ENCODE measurements at regions not wholly inside any gene's neighbourhood (a gene's known extent, or its start where the extent isn't known, plus 50 kb on each side); places are given as distances from the start of the nearest gene placed in this dataset.
"Not testable (repeated sequence)": the region's sequence is repeated elsewhere in the genome, so short reads cannot be mapped to it uniquely, and the experiment has no call there.

DNA sequence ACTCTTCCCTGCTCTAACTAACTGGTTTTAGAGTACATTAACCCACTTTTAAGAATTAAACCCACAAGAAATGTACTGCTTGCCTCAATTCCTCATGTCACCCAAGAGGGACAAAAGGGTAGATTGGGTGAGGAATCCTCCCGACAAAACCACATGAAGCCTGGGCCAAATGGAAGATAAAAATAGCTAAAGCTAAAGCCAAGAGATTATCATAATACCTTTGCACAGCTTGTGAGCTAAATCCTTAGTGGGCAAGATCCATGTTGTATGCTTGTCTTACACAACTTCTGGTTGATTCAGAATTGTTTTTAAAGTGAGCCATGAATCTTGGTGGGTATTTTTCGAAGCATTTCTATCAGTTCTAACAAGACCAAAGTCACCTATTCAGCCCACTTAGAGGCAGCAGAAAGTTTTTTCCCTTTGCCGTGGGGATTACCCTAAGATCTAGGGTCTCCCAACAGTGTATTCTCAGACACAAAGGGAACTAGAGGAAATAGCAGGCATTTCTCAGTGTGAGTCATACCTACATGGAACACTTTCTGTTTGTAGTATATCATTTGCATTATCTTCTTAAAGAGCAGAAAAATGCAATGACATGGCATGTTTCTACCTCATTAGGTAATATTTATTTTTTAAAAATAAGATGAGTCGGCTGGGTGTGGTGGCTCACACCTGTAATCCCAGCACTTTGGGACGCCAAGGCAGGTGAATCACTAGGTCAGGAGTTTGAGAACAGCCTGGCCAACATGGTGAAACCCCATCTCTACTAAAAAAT lies 616.6 kb downstream of the KCNH5 start:
- no peak for DNase-seq

- DNase-seq: no peak
Observed at GRCh38 chr14:62429683-62430082, 615.6 kb downstream of the KCNH5 start.

GRCh38 chr14:62431496-62431895 lies 613.8 kb downstream of the KCNH5 start:
- DNase-seq: no peak

GRCh38 chr14:62432955-62433354 lies 612.3 kb downstream of the KCNH5 start:
- DNase-seq: no peak

- DNase-seq: no peak
Observed at GRCh38 chr14:62436261-62436660, 609.0 kb downstream of the KCNH5 start.

- no peak for DNase-seq
Observed at GRCh38 chr14:62439210-62439609, 606.0 kb downstream of the KCNH5 start.

- no peak for DNase-seq
Observed at GRCh38 chr14:62443796-62444195, 601.5 kb downstream of the KCNH5 start.

GRCh38 chr14:62445570-62445969 lies 599.7 kb downstream of the KCNH5 start:
- DNase-seq: no peak

DNA sequence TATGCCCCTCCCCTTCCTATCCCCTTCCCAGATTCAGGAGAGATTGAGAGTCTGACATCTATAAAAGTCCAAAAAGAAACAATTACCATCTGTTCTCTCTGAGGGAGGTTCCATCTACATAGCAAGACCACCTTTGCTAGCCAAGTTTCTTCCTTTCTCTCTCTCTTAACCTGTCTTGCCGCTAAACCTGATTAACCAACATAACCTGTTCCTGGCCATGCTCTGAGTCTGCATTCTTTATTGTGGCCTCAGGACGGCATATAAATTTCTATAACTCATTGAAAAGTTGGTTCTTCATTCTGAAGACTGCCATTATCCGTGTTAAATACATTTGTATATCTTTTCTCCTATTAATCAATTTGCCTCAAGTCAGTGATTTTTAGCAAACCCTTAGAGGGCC lies 594.0 kb downstream of the KCNH5 start:
- no peak for DNase-seq

GRCh38 chr14:62453226-62453625 lies 592.0 kb downstream of the KCNH5 start:
- no peak for DNase-seq

GRCh38 chr14:62455446-62455845 lies 589.8 kb downstream of the KCNH5 start:
- DNase-seq: no peak

DNA sequence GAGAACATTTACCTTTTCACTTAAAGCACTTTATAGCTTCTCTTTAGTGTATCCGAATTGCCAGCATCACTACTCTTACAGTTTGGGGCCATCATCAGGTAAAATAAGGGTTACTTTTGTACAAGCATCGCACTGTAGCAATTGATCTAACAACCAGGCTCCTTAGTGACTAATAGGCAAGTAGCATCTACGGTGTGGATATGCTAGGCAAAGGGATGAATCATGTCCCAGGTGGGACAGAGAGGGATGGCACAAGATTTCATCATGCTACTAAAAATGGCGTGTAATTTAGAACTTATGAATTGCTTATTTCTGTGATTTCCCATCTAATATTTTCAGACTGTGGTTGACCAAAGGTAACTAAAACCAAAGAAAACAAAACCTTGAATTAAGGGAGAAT lies 582.3 kb downstream of the KCNH5 start:
- DNase-seq: no peak

DNA sequence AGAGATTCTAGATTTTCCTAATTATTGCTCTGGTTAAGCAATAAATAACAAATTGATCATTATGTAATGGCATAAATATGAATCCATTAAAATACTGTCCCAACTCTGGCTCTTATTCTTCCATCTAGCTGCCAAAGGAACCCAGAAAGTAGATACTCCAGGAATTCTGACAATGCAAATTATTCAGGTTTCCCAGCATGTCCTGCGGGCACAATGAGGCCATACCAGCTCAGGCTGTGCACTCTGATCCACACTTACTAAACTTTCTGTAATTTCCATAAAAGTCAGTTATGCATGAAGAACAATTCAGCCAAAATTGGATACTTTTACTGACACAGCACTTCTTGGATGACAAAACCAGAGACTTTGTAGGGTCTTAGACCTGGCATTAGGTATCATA lies 576.3 kb downstream of the KCNH5 start:
- no peak for DNase-seq

DNA sequence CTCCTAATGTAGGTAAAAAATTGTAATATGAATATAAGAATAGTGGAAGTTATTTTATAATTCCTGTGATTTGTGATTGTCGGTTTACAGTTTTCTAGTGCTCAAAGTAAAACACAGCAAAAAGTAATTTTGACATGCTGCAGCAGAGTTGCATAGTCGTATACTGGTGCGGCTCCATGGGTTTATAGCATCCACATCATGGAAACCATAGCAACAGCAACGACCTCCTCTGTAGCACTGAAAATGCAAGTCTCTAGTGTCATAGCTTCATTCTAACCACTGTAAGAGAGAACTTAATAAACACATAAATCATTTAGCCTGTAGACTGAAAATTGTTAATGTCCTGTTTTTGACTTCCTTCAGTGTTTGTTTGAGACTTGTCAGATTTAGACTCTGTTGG lies 574.3 kb downstream of the KCNH5 start:
- no peak for DNase-seq

DNA sequence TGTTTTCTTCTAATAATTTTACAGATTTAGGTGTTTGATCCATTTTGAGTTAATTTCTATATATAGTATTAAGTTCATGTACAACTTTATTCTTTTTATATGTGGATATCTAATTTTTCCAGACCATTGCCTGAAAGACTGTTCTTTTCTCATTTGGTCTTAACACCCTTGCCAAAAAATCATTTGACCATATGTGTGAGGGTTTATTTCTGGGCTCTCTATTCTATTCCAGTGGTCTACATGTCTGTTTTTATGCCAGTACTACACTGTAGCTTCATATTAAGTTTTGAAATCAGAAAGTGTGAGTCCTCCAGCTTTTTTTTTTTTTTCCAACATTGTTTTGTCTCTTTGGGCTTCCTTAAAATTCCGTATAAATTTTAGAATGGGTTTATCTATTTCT lies 554.1 kb downstream of the KCNH5 start:
- no peak for DNase-seq

DNA sequence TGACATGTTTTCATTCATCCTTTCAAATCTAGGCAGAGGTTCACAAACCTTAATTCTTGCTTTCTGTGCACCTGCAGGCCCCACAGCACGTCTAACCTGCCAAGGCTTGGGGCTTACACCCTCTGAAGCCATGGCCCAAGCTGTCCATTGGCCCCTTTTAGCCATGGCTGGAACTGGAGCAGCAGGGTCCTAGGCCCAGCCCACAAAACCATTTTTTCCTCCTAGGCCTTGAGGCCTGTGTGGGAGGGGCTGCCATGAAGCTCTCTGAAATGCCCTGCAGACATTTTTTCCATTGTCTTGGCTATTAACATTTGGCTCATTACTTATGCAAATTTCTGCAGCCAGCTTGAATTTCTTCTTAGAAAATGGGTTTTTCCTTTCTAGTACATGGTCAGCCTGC lies 547.5 kb downstream of the KCNH5 start:
- no peak for DNase-seq

GRCh38 chr14:62501021-62501750 lies 544.1 kb downstream of the KCNH5 start:
- DNase-seq: no peak

DNA sequence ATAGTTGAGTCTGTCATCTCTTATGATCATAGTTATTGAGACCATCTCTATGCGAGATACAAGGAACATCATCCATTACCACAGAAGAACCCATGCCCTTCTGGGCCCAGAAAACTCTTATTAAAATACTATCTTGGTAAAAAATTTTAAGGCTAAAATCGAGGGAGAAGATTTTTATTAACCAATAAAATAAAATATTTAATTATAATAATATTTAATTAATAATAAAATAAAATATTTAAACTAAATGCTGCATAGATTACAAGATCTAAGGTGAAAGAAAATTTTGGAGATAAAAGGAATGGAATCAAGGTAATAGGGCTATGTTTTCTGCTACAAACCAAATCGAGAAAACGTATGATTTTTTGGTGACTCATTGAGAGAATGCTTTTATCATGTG lies 540.2 kb downstream of the KCNH5 start:
- DNase-seq: no peak

- not testable (repeated sequence) for DNase-seq
Observed at GRCh38 chr14:62521309-62521708, 523.9 kb downstream of the KCNH5 start.

DNA sequence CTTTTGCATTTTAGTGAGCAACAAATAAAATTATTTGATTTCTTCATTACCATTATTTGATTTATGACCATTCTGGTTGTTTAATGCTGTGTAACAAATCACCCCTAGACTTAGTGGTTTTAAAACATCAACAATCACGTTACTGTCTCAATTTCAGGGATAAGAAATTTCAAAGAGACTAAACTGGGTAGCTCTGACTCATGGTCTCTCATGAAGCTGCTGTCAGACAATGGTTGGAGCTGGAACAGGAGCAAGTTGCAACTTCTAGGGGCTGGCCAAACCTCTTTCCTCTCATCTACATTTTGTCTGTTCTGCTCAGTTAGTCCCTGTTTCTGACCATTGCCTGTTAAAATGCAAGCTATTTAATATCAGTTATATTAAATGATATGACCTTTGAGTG lies 517.0 kb downstream of the KCNH5 start:
- no peak for DNase-seq

DNA sequence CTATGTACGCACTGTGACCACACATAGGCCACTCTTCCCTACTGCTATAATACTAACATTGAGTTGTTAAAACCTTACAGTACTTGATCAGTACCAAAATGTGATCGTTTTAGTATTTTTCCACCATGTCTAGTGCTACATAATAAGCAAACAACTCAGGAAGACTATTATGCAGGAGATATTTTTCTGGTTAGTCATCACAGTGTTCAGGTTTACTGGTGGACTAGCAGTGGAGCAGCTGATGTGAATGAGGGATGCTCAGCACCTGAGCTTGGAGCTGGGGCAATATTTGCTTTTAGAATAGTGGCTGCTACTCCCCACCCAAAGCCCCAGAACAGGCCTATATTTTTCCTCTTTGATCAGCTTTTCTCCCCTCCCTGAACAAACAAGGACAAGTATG lies 513.1 kb downstream of the KCNH5 start:
- DNase-seq: no peak

DNA sequence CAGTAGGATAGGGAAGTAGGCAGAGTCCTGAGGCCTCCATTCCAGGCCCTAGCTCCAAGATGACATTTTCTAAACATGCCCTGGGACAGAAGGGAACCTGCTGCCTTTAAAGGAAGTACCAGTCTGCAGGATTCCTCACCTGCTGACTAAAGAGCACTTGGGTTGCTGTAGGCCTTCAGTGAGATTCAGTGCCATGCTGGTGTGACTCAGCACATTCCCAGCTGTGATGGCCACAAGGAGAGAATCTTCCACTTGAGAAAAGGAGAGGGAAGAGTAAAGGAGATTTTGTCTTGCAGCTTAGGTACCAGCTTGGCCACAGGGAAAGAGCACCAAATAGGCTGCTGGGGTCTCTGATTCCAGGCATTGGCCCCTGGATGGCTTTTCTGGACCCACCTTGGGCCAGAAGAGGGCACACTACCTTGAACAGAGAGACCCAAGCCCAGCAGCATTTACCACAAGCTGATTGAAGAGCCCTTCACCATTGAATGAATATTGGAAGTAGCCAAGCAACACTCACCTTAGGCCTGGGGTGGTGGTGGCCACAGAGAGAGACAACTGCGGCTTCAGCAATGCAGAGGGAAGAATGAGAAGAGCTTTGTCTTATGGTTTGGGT lies 498.3 kb downstream of the KCNH5 start:
- DNase-seq: no peak

DNA sequence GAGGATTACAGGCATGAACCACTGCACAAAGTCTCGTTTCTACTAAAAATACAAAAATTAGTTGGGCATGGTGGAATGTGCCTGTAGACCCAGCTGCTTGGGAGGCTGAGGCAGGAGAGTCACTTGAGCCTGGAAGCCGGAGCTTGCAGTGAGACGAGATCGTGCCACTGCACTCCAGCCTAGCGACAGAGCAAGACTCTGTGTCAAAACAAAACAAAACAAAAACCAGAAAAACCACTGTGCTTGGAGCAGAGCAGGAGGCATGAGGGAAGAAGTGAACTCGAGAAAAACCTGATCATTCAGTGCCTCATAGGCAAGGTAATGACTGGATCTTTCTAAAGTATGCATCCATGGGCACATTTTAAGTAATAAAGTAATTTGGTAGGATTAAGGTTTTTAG lies 487.8 kb downstream of the KCNH5 start:
- DNase-seq: no peak

- no peak for DNase-seq
Observed at GRCh38 chr14:62558451-62558850, 486.8 kb downstream of the KCNH5 start.
